HCT116 (cell line): ENCODE measurements at regions not wholly inside any gene's neighbourhood (a gene's known extent, or its start where the extent isn't known, plus 50 kb on each side); places are given as distances from the start of the nearest gene placed in this dataset.

ENCODE experiments used
- ATAC-seq: fragments of 200-7000 bp; cut with Tn5 transposase; 2 replicates; pipeline ENCODE4 v1.9.1; 2020; ENCODE audit warnings: mild to moderate bottlenecking, moderate library complexity
- BruUV-seq: library from RNA; stranded (reverse); fragments of 400-500 nt; replicated peaks from 2 replicates; lab custom pipeline; 2021; lab: Mats Ljungman, UMichigan
- CTCF ChIA-PET: fragments of 300-600 bp; sonication (Branson Sonifier 250); formaldehyde crosslinking; loops from one replicate; lab custom pipeline; 2021; ENCODE audit warnings: antibody characterized with exemption; lab: Charles Lee
- POLR2A ChIA-PET: fragments of 300-600, 350-600 bp; sonication (Branson Sonifier 250); formaldehyde crosslinking; loops from one replicate; lab custom pipeline; 2021; ENCODE audit warnings: antibody characterized with exemption; lab: Charles Lee
- RAD21 ChIA-PET, 2 experiments: fragments of 300-600 bp; sonication (Branson Sonifier 250); formaldehyde crosslinking; loops; one replicate each; lab custom pipeline; 2023; ENCODE audit warnings: low total read pairs in 2 of 2; ENCODE audit not compliant: uncharacterized antibody in 2 of 2, unreplicated experiment in 2 of 2, low non-redundant PET in 1 of 2; lab: Charles Lee
- DNase-seq: peaks from one replicate; pipeline ENCODE4 v3.0.0-alpha.2; 2010; ENCODE audit warnings: low read depth, low spot score
- H2AFZ ChIP-seq: fragments of 200-600 bp; shearing (Covaris generic), sonication (generic); 2 replicates; pipeline ENCODE4 v1.6.1; 2017; ENCODE audit warnings: low read depth, mixed run types, mixed read lengths, antibody characterized with exemption, low read length; ENCODE audit not compliant: poor library complexity, severe bottlenecking
- H3K27ac ChIP-seq: 2 replicates; pipeline ENCODE4 v1.5.1; 2012; ENCODE audit warnings: low read depth, low read length
- H3K27me3 ChIP-seq: fragments of 200-600 bp; sonication (generic); 2 replicates; pipeline ENCODE4 v1.6.1; 2016; ENCODE audit warnings: mixed run types, low read length, mixed read lengths; ENCODE audit not compliant: insufficient read depth
- H3K36me3 ChIP-seq, 2 experiments: fragments of 200-500 bp in 1 of 2; fragments of 200-600 bp in 1 of 2; sonication (Bioruptor generic) in 1 of 2; sonication (generic) in 1 of 2; 2 replicates each; pipeline versions ENCODE4 v1.5.1 to v1.6.1; 2014 to 2016; ENCODE audit warnings: low read length in 2 of 2, inconsistent platforms in 1 of 2, mixed read lengths in 1 of 2, mixed run types in 1 of 2; ENCODE audit not compliant: insufficient read depth in 2 of 2, control insufficient read depth in 1 of 2
- H3K4me1 ChIP-seq, 2 experiments: fragments of 200-600 bp in 1 of 2; sonication (generic) in 1 of 2; 2 replicates each; pipeline versions ENCODE4 v1.5.1 to v1.6.1; 2012 to 2017; ENCODE audit warnings: low read length in 2 of 2, inconsistent platforms in 1 of 2, mild to moderate bottlenecking in 1 of 2, mixed read lengths in 1 of 2, mixed run types in 1 of 2, moderate library complexity in 1 of 2; ENCODE audit not compliant: insufficient read depth in 2 of 2, control insufficient read depth in 1 of 2
- H3K4me2 ChIP-seq: fragments of 200-600 bp; sonication (generic); 2 replicates; pipeline ENCODE4 v1.6.1; 2017; ENCODE audit warnings: mixed run types, low read length, mixed read lengths
- H3K4me3 ChIP-seq, 2 experiments: fragments of 200-600 bp in 1 of 2; sonication (generic) in 1 of 2; replicated peaks in 1 of 2; 2 replicates each; pipeline ENCODE4 v1.5.1; 2011 to 2016; ENCODE audit warnings: low read length in 2 of 2, control low read depth in 1 of 2, low read depth in 1 of 2, mild to moderate bottlenecking in 1 of 2, mixed read lengths in 1 of 2, mixed run types in 1 of 2
- H3K79me2 ChIP-seq: fragments of 200-600 bp; sonication (generic); 2 replicates; pipeline ENCODE4 v1.6.1; 2017; ENCODE audit warnings: mild to moderate bottlenecking, mixed run types, low read length, moderate library complexity, mixed read lengths; ENCODE audit not compliant: insufficient read depth
- H3K9ac ChIP-seq: fragments of 200-600 bp; sonication (generic); 2 replicates; pipeline ENCODE4 v1.6.1; 2016; ENCODE audit warnings: low read length, mixed read lengths
- H3K9me2 ChIP-seq: fragments of 200-600 bp; sonication (generic), shearing (Covaris generic); 2 replicates; pipeline ENCODE4 v1.6.1; 2017; ENCODE audit warnings: mixed run types, mild to moderate bottlenecking, moderate library complexity; ENCODE audit not compliant: insufficient read depth
- H3K9me3 ChIP-seq, 2 experiments: fragments of 200-500 bp in 1 of 2; fragments of 200-600 bp in 1 of 2; sonication (Bioruptor generic) in 1 of 2; sonication (generic) in 1 of 2; 2 replicates each; pipeline ENCODE4 v1.6.1; 2014 to 2017; ENCODE audit warnings: low read length in 2 of 2, mixed read lengths in 2 of 2, inconsistent platforms in 1 of 2, low read depth in 1 of 2, mild to moderate bottlenecking in 1 of 2, mixed run types in 1 of 2, moderate library complexity in 1 of 2; ENCODE audit not compliant: control insufficient read depth in 1 of 2, insufficient read depth in 1 of 2
- H4K20me1 ChIP-seq: fragments of 200-600 bp; sonication (generic), shearing (Covaris generic); 2 replicates; pipeline ENCODE4 v1.6.1; 2017; ENCODE audit warnings: mixed run types, mild to moderate bottlenecking, moderate library complexity; ENCODE audit not compliant: insufficient read depth
- CBX3 ChIP-seq: IDR thresholded peaks from 2 replicates; pipeline ENCODE4 v1.6.1; 2012; ENCODE audit warnings: low read depth
- CEBPB ChIP-seq: IDR thresholded peaks from 2 replicates; pipeline ENCODE4 v1.6.1; 2012; ENCODE audit warnings: low read depth
- CTCF ChIP-seq, 3 experiments: fragments of 200-600 bp in 1 of 3; sonication (generic) in 1 of 3; IDR thresholded peaks in 2 of 3; conservative IDR thresholded peaks in 1 of 3; 2 replicates each; pipeline ENCODE4 v1.5.1; 2012 to 2017; ENCODE audit warnings: low read depth in 2 of 3, low read length in 2 of 3, antibody characterized with exemption in 1 of 3, borderline replicate concordance in 1 of 3, control low read depth in 1 of 3, mild to moderate bottlenecking in 1 of 3, mixed read lengths in 1 of 3, mixed run types in 1 of 3, moderate library complexity in 1 of 3; ENCODE audit not compliant: insufficient read depth in 1 of 3
- ELF1 ChIP-seq: IDR thresholded peaks from 2 replicates; pipeline ENCODE4 v1.6.1; 2012; ENCODE audit warnings: low read depth, borderline replicate concordance
- EZH2 ChIP-seq: fragments of 200-600 bp; sonication (generic); IDR thresholded peaks from 2 replicates; pipeline ENCODE4 v1.6.1; 2017; ENCODE audit warnings: antibody characterized with exemption, mixed run types
- POLR2A ChIP-seq: IDR thresholded peaks from 2 replicates; pipeline ENCODE4 v1.7.0; 2011; ENCODE audit warnings: borderline replicate concordance; ENCODE audit not compliant: insufficient read depth, insufficient read length; ENCODE audit errors: extremely low read depth
- SIN3A ChIP-seq: IDR thresholded peaks from 2 replicates; pipeline ENCODE4 v1.6.1; 2012; ENCODE audit warnings: low read depth
- TCF7L2 ChIP-seq: IDR thresholded peaks from 2 replicates; pipeline ENCODE4 v1.7.0; 2011; ENCODE audit warnings: borderline replicate concordance, inconsistent platforms; ENCODE audit not compliant: insufficient read depth, insufficient read length; ENCODE audit errors: extremely low read depth
- ZBTB33 ChIP-seq: IDR thresholded peaks from 2 replicates; pipeline ENCODE4 v1.6.1; 2011; ENCODE audit warnings: mild to moderate bottlenecking, low read length, moderate library complexity; ENCODE audit not compliant: insufficient replicate concordance; ENCODE audit errors: extremely low read depth
- ZNF274 ChIP-seq: fragments of 200-500 bp; sonication (Bioruptor generic); IDR thresholded peaks from 2 replicates; pipeline ENCODE4 v1.6.1; 2014; ENCODE audit warnings: mild to moderate bottlenecking, low read depth, low read length, inconsistent platforms
- intact Hi-C: fragments of 100-400 bp; cut with micrococcal nuclease; formaldehyde crosslinking; loops from 2 replicates; pipeline ENCODE4 v1.10.0; 2022

GRCh38 chr20:20835897-20836296 lies 123.5 kb upstream of the RALGAPA2 start:
- no peaks in the 10 kb centered on the region for H3K79me2 ChIP-seq
- H3K9me2 ChIP-seq: no peaks in the 10 kb centered on the region
- no peak overlapping the region for H3K27ac ChIP-seq
- no peak overlapping the region for H3K4me2 ChIP-seq
- DNase-seq: no peak
- H4K20me1 ChIP-seq: no peaks in the 10 kb centered on the region
- RAD21 ChIA-PET: no interaction called here
- no peak overlapping the region for H3K9ac ChIP-seq
- H3K4me3 ChIP-seq: no peak overlapping the region
- no peaks in the 10 kb centered on the region for H3K9me3 ChIP-seq
- CTCF ChIA-PET: interaction anchor here (1.8 kb wide), 1 partner anchor 213 kb away, joined by 7 read pairs; no protein-coding TSS in a partner anchor
- ATAC-seq: no peak
- intact Hi-C loops: loop anchor here (2.0 to 5.0 kb wide), 3 partner anchors 399 to 1476 kb away; no protein-coding TSS in a partner anchor
- no peak for TF ChIP-seq ZNF274
- no peak for TF ChIP-seq ZBTB33
- no peak for TF ChIP-seq ELF1
- TF ChIP-seq CTCF (IDR thresholded peaks at IDR 0.05 in 2 of 3, conservative IDR thresholded peaks at IDR 0.05 in 1 of 3; ENCODE audit: borderline replicate concordance in 1 of 3, insufficient read depth in 1 of 3, low read depth in 2 of 3, low read length in 2 of 3): no peak
- no peak for TF ChIP-seq CEBPB
- TF ChIP-seq TCF7L2: no peak
- no peak for TF ChIP-seq CBX3
- TF ChIP-seq SIN3A: no peak
- no peak for TF ChIP-seq EZH2
- no peak for TF ChIP-seq POLR2A
- TF ChIP-seq, all 23 proteins: peak for 0
- BruUV-seq: no TSS peak
- no peaks in the 10 kb centered on the region for H3K36me3 ChIP-seq
- H2AFZ ChIP-seq: no peak overlapping the region
- H3K27me3 ChIP-seq: no peaks in the 10 kb centered on the region
- POLR2A ChIA-PET: no interaction called here
- no peaks in the 10 kb centered on the region; a peak in 1 of 4 replicates for H3K4me1 ChIP-seq
